ENCODE measurements at regions not wholly inside any gene's neighbourhood (a gene's known extent, or its start where the extent isn't known, plus 50 kb on each side); places are given as distances from the start of the nearest gene placed in this dataset.

DNA sequence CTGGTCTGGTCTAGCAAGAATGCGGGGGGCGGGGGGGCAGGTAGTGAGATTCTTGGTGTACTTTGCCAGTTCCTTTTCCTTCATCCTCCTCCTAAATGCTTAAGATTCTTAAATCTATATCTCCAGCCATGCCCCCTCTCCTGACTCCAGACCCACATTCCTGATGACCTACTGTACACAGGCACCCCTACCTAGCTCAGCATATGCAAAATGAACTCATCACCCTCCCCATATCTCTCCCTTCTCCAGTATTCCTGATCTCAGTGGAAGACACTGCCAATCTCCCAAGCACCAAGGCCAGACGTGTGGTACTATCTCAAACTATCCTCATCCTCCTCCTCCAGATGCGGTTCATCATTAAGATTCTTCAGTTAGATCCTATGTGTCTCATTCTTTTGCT, 215.8 kb downstream of the SPTSSA start:
- DNase-seq (ENCODE audit: low read depth in 2 of 2): no peak

DNA sequence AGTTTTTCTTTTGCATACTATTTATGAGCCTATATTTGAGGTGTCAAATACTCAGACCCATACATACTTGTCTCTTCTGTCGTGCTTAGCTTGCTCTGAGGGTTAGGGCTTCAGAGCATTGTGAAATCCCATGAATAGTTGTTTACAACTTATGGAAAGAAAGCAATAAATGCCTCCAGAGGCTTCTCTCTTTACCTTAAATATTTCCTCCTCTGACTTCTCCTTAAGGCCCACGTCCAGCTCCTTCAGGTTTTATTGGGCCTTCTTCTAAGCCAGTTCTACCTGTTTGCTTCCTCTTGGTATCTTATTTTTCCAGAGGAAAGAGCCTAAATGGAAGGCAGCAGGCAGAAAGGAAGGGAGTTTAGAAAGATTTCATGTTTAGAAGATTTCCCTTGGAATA, 218.6 kb downstream of the SPTSSA start:
- DNase-seq (ENCODE audit: low read depth in 2 of 2): no peak

DNA sequence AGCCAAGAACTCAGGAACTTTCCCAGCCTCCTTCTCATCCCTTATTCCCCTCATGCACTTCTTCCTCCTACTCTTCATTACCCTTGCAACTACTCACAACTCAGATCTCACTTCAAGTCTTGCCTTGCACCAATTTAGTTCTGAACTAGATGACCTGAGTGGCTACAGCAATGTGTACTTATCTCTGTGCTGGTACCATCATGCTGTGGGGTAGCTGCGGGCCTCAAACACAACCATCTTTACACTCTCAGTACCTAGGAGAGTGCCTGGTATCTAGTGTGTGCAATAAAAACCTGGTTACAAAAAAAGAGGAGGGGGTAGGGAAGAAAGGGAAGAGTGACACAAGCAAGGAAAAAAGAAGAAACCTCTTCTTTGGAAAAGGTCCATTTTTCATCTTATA, 219.0 kb downstream of the SPTSSA start:
- no peak for DNase-seq (ENCODE audit: low read depth in 2 of 2)

DNA sequence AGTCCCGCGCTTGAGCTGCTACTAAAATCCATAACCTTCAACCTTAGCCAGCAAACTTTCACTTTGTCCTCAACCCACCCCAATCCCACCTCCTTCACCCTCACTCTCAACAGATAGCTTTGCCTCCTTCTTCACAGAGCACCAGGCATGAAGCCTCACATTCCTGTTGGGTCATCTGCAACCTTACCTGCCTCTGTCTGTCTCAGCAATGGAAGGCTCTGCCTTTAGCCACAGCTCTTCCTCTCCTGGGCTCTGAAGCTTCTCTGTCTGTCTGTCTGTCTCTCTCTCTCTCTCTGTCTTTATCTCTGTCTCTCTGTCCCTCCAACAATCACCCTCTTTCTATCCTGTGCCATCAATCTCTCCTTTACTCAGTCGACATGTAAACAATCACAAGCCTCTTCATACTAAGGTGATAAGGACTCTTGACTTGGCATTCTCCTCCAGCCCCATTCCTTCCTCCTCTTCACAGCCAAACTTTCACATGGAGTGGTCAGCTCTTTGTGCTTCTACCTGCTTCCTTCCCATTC, 220.8 kb downstream of the SPTSSA start:
- no peak for DNase-seq (ENCODE audit: low read depth in 2 of 2)

DNA sequence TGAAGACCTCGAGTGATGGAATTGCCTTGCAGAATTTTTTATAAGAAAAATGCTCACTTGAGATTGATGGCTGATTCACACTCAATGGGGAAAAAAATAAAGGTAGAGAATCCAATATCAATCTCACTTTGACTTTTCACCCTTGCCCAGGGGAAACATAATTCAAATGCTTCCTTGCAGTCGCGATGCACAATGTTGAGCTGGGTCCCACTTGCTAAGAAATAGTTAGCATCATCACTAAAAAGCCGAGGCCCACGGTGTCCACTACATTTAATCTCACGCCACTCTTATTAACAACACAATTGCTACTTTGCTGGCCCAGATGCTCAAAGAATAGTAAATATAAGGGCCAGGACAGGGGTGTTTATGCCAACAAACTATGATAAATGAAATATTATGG, 223.4 kb downstream of the SPTSSA start:
- no peak for DNase-seq (ENCODE audit: low read depth in 2 of 2)

DNA sequence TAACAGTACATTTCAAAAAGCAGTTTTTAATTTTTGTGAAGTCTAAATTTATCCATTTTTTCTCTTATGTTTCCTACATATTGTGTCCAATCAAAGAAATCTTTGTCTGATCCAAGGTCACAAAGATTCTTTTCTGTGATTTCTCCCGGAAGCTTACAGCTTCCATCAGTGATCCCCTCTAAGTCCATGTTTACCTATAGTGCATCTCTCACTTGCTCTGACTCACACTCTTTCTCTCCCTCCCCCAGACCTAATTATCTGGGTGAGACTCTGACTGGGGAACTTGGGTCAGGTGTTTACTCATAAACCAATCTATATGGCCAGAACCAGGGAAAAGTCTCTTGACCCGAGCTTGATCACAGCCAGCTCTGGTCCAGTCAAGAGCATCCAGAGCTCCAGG, 224.4 kb downstream of the SPTSSA start:
- DNase-seq (ENCODE audit: low read depth in 2 of 2): no peak

DNA sequence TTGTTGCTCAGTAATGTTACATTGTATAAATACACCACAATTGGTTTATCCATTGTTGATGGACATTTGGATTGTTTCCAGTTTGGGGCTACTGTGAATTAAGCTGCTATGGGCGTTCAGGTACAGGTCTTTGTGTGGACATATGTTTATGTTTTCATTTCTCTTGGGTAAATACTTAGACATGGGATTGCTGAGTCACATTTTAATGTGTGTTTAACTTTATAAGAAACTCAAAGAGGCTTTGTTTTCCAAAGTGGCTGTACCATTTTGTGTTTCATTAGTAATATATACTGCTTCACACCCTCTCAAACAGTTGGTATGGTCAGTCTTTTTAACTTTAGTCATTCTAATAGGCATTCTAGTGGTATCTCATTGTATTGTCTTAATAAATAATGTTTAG, 225.0 kb downstream of the SPTSSA start:
- no peak for DNase-seq (ENCODE audit: low read depth in 2 of 2)

DNA sequence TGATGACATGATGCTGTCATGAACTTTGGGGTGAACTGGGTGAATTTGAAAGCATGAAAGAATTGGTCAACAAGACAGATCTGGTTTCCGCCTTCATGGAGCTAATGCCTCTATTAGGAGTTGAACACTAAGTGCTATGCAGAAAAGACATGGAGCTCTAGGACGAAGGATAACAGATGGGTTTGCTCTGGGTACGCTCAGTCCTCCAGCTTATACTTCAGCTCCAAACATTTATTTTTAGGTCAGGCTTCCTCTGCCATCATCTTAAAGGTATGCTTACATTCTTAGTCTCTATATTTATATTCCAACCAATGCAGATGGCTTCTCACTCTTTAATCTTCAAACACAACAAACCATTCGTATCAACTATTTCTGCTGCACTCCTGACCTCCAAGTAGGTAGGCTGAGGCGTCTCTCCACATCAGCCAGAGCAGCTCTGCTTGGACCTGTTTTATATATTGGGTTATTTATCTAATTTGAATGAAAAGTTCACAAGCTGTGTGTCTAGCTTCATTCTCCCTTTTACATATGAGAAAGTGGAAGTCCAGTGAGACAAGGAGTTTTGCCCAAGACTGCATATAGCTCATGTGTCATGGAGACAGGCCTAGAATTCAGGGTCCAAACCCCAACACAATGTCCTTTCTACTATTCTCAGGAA, 226.3 kb downstream of the SPTSSA start:
- DNase-seq (ENCODE audit: low read depth in 2 of 2): no peak

DNA sequence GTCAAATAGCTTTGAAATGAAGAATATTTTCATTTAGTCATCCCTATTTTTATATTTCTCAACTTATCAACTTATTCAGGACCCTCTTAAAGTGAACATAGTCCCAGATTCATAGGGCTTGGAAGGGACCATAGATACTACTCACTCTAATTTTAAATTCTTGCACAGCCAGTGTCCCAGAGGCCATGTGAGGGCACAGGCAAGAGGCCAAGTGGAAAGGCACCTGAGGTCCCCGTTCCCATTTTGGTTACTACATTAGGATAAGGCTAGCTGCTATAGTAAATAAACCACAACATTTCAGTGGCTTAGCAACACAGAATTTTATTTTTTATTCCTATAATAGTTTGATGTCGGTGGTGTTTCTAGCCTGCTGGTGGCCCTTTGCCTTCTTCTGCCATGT, 227.8 kb downstream of the SPTSSA start:
- DNase-seq (ENCODE audit: low read depth in 2 of 2): no peak

DNA sequence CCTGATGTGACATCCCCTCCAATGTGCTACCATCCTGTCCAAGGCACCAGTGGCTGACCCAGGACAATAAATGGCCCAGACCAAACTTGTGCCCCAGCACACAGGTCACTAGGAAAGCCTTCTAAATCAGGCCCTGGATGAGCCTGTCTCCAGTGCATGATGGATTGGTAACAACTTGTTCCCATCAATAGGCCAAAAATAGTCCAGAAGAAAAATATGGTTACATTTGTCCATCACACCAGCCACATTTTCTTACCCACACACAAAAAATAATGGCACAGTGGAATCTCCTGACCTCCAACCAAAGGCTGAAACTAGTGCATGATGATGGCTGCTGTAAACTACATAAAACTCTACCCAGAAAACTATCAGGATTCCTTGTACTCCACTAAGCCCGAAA, 228.4 kb downstream of the SPTSSA start:
- no peak for DNase-seq (ENCODE audit: low read depth in 2 of 2)

DNA sequence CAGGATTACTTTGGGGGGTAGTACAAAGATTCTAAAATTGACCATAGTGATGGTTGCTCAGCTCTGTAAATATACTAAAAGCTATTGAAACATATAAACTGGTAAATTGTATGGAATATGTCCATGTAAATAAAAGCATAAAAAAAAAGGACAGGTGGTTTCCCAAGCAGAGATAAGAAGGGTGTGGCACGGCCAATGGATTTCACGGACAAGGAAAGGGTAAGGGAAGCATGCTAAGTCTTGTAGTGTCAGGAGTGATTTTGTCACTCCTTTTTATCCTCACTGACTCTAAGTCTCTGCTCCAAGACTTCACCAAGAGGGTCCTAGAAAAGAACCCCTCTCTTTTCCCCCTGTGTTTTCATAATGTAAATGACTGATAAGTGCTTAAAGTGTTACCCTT, 229.2 kb downstream of the SPTSSA start:
- no peak for DNase-seq (ENCODE audit: low read depth in 2 of 2)

DNA sequence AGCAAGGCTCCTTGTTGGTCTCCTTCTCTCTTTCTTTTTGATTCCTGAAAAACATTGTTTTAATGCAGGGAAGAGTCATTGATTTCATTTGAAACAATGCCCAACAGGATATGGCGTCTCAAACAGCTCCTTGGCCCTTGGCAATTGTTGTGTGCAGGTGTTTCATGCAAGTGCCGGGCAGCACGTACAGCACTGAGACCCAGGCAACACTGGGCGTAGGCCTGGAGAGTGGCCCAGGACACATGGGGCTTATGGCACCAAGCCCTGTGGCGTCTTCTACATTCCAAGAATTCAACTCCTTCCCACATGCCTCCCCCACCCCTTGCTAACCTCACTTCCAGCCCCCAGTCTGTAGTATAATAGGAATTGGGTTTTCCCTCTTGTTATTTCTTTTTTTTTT, 230.4 kb downstream of the SPTSSA start:
- no peak for DNase-seq (ENCODE audit: low read depth in 2 of 2)

DNA sequence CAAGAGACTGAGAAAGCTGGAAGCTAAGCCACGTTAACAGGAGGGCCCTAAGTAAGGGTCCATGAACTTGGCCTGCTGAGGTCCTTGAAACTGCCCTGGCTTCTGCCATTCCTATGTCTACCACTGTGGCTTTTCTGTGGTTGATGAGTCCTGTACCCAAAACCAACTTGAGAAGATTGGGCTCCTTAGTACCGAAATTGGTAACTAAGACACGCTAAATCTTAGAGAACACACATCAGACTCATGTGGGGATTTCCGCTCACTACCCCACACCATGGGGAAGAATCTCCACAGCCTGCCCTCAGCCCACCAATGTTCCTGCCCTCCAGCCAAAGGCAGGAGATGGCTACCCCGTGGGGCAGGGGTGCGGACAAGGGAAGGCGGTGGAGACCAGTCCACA, 232.9 kb downstream of the SPTSSA start:
- DNase-seq (ENCODE audit: low read depth in 2 of 2): no peak

DNA sequence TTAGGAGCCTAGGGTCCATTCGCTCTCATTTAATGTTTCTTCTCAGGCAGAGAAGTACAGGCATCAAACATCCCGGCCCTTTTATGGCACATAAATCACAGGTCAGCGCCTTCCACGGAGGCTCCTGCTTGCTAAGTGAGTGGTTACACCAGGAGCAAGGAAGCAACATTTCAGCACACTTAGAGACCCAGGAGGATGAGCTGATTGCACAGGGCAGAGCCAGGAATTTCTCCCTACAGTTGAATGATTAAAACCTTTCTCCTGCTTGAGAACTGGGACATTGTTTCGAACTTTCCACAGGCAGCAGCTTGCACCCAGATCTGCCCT, 233.4 kb downstream of the SPTSSA start:
- no peak for DNase-seq (ENCODE audit: low read depth in 2 of 2)

DNA sequence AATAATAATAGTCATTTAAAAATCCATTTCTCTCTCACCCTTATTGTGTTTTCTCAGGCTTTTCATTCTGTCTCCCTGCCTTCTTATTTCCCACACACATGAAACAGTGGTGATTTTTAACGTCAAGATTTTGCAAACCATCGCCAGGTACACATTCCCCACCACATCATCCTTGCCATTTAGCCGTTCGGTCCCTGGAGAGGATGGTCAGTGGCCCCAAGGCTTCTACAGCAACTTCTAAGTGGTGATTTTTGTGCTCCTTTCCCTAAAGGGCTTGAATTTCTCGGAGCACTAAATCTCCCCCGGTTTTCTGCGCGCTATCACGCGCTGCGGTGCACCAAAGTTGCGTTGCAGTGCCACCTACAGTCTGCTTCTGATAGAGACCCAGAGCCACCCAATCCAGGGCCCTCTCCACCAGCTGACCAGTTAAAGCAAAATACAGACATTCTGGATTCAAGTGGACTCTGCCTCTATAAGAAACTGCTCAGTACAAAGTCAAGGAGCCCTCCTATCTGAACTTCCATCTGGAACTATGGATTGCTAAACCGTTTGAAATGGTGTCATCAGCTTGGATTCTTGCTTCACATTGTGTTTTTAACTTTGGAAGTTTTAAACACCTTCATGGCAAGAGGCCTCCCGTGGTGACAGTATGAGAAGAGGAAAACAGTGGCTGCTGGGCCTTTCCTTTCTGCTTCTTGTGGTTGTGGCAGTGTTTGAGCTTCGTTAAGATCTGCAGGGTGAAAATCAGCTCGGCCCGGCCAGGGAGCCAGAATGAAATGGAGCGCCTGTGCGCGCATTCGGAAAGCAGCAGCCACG, 234.0 kb downstream of the SPTSSA start:
- peak; percentile 9 to 57 for DNase-seq (ENCODE audit: low read depth in 2 of 2)

DNA sequence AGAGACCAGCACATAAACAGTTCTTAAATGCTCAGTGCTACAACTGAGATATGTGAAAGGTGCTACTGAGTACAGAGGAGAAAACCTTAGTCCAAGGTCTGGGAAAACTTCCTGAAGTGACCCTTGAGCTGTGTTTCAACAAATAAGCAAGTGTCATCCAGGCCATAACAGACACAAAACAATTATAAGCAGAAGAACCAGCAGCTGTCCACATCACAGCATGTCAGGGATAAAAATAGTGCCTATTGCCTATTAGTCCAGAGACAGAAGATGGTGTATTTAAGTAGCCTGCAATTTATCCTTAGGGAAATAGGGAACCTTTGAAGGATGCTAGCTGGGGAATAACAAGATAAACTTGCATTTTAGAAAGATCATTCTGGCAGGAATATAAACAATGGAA, 237.8 kb downstream of the SPTSSA start:
- no peak for DNase-seq (ENCODE audit: low read depth in 2 of 2)

DNA sequence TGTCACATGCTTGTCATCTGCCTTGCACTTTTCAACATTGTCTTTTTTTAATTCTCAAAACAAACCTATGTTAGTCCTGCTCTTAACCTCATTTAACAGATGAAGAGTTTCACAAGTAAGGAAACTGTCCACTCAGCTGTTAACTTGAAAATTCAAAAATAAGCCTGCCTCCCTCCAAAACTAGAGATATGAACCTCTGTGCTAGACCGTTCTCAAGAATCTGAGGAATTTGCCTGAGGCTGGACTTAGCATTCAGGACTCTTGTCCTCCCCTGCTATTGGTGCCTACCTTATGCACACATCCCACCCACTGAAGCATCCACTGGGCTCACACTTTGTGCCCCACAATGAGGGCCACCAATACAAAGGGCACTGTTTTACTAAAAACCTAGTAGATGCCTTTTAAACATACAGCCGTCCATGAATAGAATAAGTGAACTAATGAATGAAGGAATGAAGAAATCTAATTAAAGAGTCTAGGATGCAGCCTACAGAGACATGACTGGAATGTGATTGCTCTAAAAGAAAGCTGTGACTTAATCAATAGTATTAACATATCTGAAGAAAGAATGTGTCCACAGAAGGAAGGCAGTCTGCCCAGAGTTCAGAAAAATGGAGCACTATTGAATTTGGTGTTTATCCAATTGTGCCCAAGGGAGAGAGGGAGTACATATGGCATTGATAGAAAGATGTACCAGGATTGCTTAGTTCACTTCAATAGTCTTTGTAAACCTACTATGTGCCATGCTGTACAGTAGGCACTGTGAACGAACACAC, 238.5 kb downstream of the SPTSSA start:
- no peak for DNase-seq (ENCODE audit: low read depth in 2 of 2)

DNA sequence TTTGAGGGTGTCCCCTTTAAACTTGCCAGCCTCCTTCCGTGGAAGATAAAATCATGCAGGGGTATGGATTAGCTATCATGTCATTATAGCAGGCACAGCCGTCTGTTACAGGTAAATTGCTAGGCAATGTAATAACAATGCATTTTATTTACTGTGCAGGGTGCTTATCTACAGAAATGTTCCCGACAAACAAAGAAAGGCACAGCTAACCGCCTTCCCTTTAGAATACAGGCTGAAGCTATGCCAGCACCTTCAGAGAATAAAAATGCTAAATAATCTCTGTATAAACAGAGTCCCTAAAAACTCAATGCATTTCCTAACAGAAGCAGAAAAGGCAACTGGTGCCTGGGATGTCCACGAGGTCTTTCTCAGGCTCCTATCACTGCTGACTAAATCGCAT, 239.2 kb downstream of the SPTSSA start:
- no peak for DNase-seq (ENCODE audit: low read depth in 2 of 2)

DNA sequence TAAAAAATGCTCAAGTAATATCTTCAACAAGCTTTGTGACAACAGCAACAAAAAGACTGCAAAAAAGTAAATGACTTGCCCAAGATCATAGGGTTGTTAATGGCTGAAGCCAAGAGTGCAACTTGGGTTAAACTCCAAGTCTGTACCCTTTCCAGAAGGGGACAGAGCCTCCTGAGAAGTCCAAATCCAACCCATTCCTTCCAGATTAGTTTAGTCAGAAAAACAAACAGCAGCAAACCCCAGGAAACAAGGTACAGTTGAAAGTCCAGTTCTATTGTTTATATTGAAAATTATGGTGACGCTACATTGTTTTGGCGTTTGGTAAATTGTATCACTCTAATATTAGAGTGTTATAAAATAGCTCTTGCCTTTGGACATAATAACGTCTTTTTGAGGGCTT, 239.9 kb downstream of the SPTSSA start:
- DNase-seq (ENCODE audit: low read depth in 2 of 2): no peak

DNA sequence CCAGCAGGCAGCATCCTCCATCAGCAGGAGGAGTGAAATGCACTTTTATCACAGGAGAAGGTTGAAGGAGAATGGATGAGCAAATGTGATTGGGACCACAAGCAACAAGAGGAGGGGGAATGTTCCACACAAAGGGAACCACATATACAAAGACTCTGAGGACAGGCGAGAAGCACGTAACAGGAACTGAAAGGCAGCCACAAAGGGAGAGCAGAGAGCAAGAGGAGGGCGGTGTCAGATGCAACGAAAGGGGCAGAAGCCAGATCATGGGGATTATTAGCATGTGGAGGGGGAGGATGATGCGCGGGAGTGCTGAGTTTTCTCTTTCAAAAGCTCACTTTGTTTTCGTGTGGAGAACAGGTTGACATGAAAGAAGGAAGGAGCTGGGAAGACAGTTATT, 241.1 kb downstream of the SPTSSA start:
- DNase-seq (ENCODE audit: low read depth in 2 of 2): no peak

DNA sequence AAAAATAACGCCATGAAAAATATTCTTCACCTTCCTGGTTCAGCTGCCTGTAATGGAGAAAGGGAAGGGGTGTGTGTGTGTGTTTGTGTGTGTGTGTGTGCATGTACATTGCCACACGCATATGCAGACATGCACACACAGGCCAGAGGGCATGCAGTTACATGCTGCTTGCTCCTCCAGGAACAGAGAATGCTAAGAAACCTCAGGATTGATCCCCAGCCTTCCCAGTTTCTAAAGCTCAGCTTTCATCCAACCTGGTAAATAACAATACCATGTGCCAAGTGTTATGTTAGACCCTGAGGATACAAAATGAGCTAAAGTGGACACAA, 241.7 kb downstream of the SPTSSA start:
- DNase-seq (ENCODE audit: low read depth in 2 of 2): no peak

DNA sequence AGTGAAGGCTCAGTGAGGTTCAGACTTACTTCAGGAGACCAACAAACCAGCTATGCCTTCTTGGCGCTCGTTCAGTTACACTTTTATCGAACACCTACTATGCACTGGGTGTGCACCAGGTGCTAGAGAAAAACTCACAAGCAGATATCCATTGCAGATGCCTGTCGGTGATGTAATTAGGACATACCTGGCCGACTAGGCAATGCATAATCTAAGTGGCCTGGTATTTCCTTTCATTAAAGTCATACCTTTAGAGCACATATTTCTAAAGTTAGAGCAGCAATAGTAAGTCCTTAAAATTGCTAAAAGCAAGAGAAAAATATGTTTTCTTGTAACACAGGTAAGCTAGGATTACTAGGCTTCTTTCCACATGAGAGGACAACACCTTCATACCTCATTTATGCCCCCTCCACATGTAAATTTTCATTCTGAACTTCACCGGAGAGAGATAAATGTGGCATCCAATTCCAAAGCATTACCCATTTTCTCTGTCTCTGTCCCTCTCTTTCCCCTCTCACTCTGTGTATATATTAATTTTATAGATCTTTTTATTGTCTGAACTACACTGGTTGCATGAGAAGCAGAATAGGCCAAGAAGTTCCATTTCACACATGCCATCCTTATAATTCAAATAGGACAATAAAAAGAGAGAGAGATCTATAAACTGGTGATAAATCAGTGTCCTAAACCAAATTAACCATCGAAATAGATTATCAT, 242.2 kb downstream of the SPTSSA start:
- DNase-seq (ENCODE audit: low read depth in 2 of 2): no peak
